HEK293 (cell line): ENCODE measurements at regions not wholly inside any gene's neighbourhood (a gene's known extent, or its start where the extent isn't known, plus 50 kb on each side); places are given as distances from the start of the nearest gene placed in this dataset.

Experiments used
- CTCF ChIP-seq: fragments of 450-650 bp; formaldehyde crosslinking; IDR thresholded peaks from 2 replicates; pipeline ENCODE4 v1.5.1; 2016; ENCODE audit warnings: missing biosample characterization, missing genetic modification characterization
- HOXC10 ChIP-seq: sonication (generic); formaldehyde crosslinking; IDR thresholded peaks from 2 replicates; pipeline ENCODE4 v1.8.1; 2023; ENCODE audit warnings: mild to moderate bottlenecking, missing genetic modification reagents
- IKZF3 ChIP-seq: fragments of 450-650 bp; IDR thresholded peaks from 2 replicates; pipeline ENCODE4 v1.5.0; 2018; ENCODE audit warnings: missing biosample characterization, mild to moderate bottlenecking, missing genetic modification characterization, moderate library complexity
- YY1 ChIP-seq: fragments of 450-650 bp; formaldehyde crosslinking; IDR thresholded peaks from 2 replicates; pipeline ENCODE4 v1.5.1; 2018; ENCODE audit warnings: missing biosample characterization, missing genetic modification characterization
- ZEB2 ChIP-seq: fragments of 450-650 bp; formaldehyde crosslinking; IDR thresholded peaks from 2 replicates; pipeline ENCODE4 v1.5.1; 2016; ENCODE audit warnings: missing biosample characterization, missing genetic modification characterization
- ZNF639 ChIP-seq: fragments of 450-650 bp; formaldehyde crosslinking; IDR thresholded peaks from 2 replicates; pipeline ENCODE4 v1.5.1; 2016; ENCODE audit warnings: missing biosample characterization, missing genetic modification characterization
- ZNF660 ChIP-seq: fragments of 450-650 bp; IDR thresholded peaks from 2 replicates; pipeline ENCODE4 v1.5.1; 2018; ENCODE audit warnings: missing biosample characterization, mild to moderate bottlenecking, missing genetic modification characterization

- no peak for TF ChIP-seq HOXC10 (CRISPR knock-in tag)
- TF ChIP-seq YY1 (tag by site-specific recombination) = no peak
- TF ChIP-seq ZNF639 (tag by site-specific recombination) = no peak
- TF ChIP-seq CTCF (tag by site-specific recombination) = no peak
- no peak for TF ChIP-seq ZEB2 (tag by site-specific recombination)
- no peak for TF ChIP-seq IKZF3 (tag by site-specific recombination)
- TF ChIP-seq ZNF660 (tag by site-specific recombination) = no peak
Observed at GRCh38 chr17:5745111-5745813, 161.0 kb upstream of the NLRP1 start.
